GM18867 (cell line): ENCODE measurements at regions not wholly inside any gene's neighbourhood (a gene's known extent, or its start where the extent isn't known, plus 50 kb on each side); places are given as distances from the start of the nearest gene placed in this dataset.
"Not testable (repeated sequence)": the region's sequence is repeated elsewhere in the genome, so short reads cannot be mapped to it uniquely, and the experiment has no call there.

Source experiments
- ATAC-seq: cut with Tn5 transposase; IDR thresholded peaks from one replicate; pipeline ENCODE4 v1.9.1; 2021; ENCODE audit warnings: mild to moderate bottlenecking, moderate library complexity; ENCODE audit not compliant: unreplicated experiment

- no peak for ATAC-seq
These were observed 830.4 kb upstream of the FAT3 start for GRCh38 chr11:91394073-91394726.

GRCh38 chr11:91382946-91383345 lies 841.7 kb upstream of the FAT3 start:
- no peak for ATAC-seq

- no peak for ATAC-seq
These were observed 849.8 kb upstream of the FAT3 start for GRCh38 chr11:91374794-91375193.

- no peak for ATAC-seq
These were observed 851.1 kb upstream of the FAT3 start for GRCh38 chr11:91373497-91373896.

GRCh38 chr11:91366816-91367215 lies 857.8 kb upstream of the FAT3 start:
- ATAC-seq = no peak

- ATAC-seq = no peak
These were observed 858.5 kb upstream of the FAT3 start for GRCh38 chr11:91365986-91366585.

GRCh38 chr11:91350931-91351330 lies 873.7 kb upstream of the FAT3 start:
- ATAC-seq = no peak

- no peak for ATAC-seq
These were observed 897.9 kb upstream of the FAT3 start for GRCh38 chr11:91326751-91327150.

GRCh38 chr11:91326280-91326679 lies 898.3 kb upstream of the FAT3 start:
- no peak for ATAC-seq

GRCh38 chr11:91314521-91314920 lies 910.1 kb upstream of the FAT3 start:
- ATAC-seq = no peak

GRCh38 chr11:91312541-91312940 lies 912.1 kb upstream of the FAT3 start:
- ATAC-seq = no peak

GRCh38 chr11:91310085-91310484 lies 914.5 kb upstream of the FAT3 start:
- no peak for ATAC-seq

- no peak for ATAC-seq
These were observed 916.5 kb upstream of the FAT3 start for GRCh38 chr11:91308069-91308468.

- ATAC-seq = no peak
These were observed 919.2 kb upstream of the FAT3 start for GRCh38 chr11:91305402-91305801.

- no peak for ATAC-seq
These were observed 920.9 kb upstream of the FAT3 start for GRCh38 chr11:91303749-91304148.

- peak; percentile 58 for ATAC-seq
These were observed 924.6 kb upstream of the FAT3 start for GRCh38 chr11:91299980-91300379.

- no peak for ATAC-seq
These were observed 928.0 kb upstream of the FAT3 start for GRCh38 chr11:91296629-91297028.

GRCh38 chr11:91295591-91295990 lies 929.0 kb upstream of the FAT3 start:
- ATAC-seq = no peak

- no peak for ATAC-seq
These were observed 931.5 kb upstream of the FAT3 start for GRCh38 chr11:91293119-91293518.

- ATAC-seq = no peak
These were observed 952.5 kb upstream of the FAT3 start for GRCh38 chr11:91272089-91272488.

- ATAC-seq = not testable (repeated sequence)
These were observed 955.9 kb upstream of the FAT3 start for GRCh38 chr11:91268512-91269295.

- ATAC-seq = no peak
These were observed 958.7 kb upstream of the FAT3 start for GRCh38 chr11:91265946-91266345.
